GM21619 (cell line): ENCODE measurements at regions not wholly inside any gene's neighbourhood (a gene's known extent, or its start where the extent isn't known, plus 50 kb on each side); places are given as distances from the start of the nearest gene placed in this dataset.
"Not testable (repeated sequence)": the region's sequence is repeated elsewhere in the genome, so short reads cannot be mapped to it uniquely, and the experiment has no call there.

Experiments
- ATAC-seq: cut with Tn5 transposase; IDR thresholded peaks from one replicate; pipeline ENCODE4 v1.9.1; 2021; ENCODE audit not compliant: unreplicated experiment

DNA sequence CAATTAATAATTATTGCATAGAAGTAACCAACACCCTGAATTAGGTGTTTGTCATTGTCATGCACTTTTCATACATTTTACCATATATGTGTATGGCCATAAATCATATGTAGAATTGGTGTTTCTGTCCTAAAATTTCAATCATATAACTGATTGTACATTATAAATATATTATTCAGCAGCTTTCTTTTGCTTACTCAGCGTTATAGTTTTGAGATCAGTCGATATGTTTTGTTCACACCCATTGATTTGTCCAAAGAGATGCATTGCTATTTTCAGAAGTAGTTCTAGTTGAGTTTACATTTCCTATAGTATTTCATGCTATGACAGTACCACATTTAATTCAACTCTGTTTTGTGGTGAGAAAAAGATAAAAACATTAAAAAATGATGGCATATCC lies 50.5 kb upstream of the PARP4 start:
- no peak for ATAC-seq

DNA sequence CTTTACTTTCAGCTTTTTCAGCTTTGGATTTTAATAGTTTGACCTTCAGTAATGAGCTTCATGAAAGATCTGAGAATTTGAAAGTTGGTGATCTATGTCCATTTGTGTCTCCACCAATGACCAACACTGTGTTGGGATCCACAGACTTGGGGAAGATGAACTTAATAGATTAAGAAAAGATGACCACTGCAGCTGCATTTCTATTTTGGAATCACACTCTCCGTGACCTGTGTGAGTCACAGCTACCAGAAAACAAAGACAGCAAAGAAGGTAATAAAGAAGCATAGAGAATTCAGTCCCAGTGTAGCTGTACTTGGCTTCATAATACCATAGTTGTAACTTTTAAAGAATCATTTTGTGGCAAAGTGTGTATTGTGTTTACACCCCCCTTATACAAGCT lies 51.4 kb upstream of the PARP4 start:
- ATAC-seq: not testable (repeated sequence)

DNA sequence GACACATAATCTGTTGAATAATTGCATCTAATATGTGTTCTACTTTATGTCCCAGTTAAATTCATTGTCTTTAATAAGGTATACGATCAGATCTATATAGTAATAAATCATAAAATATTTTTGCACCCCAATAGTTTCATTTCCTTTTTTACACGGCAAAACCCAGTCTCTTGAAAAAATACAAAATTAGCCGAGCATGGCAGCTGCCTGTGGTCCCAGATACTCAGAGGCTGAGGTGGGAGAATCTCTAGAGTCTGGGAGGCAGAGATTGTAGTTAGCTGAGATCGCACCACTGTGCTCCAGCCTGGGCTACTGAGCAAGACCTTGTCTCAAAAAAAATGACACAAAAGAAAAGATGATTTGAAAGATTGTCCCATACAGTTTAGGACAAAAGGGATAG lies 52.3 kb upstream of the PARP4 start:
- no peak for ATAC-seq

DNA sequence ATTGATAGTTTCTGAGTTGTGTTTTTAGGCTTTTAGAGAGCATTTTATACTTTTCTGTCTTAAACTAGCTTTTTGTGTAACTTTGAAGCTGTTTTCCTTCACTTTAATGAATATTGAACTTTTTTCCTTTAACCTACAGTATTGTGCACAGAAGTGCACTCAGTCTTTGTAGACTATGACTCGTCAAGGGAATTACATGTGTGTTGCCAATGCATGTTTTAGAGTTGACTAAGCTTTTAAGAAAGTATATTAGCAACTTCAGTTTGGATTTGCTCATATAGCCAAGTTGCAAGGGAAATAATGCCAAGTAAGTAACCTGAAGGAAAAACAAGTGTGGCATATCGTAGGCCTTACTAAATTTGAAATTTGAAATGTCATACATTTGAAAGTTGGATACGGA lies 55.0 kb upstream of the PARP4 start:
- not testable (repeated sequence) for ATAC-seq

DNA sequence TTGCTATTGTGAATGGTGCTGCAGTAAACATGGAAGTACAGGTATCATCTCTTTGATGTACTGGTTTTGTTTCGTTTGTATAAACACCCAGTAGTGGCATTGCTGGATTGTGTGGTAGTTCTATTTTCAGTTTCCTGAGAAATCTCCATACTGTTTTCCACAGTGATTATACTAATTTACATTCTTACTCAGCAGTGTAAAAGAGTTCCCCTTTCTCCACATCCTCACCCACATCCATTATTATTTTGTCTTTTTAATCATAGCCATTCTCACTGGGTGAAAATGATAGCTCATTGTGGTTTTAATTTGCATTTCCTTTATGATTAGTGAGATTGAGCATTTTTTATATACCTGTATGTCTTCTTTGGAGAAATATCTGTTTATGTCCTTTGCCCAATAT lies 62.3 kb upstream of the PARP4 start:
- ATAC-seq: no peak

DNA sequence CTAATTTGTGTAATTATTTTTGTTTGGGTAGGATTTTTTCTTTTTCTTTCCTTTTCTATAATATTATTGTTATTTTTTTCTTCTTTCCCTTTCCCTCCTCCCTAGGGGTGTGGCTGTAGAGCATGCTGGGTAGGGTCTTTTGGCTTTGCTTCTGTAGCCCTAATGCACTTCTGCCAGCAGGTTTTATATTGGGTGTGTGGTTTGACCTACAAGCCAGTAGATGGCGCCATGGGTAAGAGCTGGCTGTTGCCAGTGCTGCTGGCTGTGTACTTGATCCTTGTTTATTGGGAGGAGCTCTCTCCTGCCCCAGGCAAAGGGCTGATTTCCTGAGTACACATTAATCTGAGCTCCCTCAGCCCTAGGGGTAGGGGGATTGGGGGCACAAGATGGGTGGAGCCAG lies 67.7 kb upstream of the PARP4 start:
- ATAC-seq: not testable (repeated sequence)

DNA sequence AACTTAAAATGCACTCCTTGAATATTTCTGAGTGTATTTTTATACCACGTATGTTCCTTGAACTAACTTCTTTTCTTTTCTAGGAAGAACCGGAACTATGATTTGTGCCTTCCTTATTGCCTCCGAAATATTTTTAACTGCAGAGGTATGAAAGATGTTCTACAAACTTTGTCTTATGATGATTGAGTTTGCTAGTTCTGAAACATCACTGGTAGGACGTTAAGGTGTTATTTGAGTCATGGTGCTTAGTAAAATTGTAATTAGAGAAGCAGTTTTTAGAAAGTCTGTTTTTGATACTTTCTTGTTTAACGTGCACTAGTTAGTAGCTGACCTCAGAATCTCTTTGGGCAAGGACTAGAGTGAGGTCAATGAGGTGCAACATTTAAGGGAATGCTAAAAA lies 69.0 kb upstream of the PARP4 start:
- ATAC-seq: not testable (repeated sequence)

DNA sequence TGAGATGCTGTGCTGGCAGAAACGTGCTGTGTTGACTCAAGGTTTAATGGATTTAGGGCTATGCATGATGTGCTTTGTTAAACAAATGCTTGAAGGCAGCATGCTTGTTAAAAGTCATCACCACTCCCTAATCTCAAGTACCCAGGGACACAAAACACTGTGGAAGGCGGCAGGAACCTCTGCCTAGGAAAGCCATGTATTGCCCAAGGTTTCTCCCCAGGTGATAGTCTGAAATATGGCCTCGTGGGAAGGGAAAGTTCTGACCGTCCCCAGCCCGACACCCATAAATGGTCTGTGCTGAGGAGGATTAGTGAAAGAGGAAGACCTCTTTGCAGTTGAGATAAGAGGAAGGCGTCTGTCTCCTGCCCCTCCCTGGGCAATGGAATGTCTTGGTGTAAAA lies 79.1 kb upstream of the PARP4 start:
- not testable (repeated sequence) for ATAC-seq

DNA sequence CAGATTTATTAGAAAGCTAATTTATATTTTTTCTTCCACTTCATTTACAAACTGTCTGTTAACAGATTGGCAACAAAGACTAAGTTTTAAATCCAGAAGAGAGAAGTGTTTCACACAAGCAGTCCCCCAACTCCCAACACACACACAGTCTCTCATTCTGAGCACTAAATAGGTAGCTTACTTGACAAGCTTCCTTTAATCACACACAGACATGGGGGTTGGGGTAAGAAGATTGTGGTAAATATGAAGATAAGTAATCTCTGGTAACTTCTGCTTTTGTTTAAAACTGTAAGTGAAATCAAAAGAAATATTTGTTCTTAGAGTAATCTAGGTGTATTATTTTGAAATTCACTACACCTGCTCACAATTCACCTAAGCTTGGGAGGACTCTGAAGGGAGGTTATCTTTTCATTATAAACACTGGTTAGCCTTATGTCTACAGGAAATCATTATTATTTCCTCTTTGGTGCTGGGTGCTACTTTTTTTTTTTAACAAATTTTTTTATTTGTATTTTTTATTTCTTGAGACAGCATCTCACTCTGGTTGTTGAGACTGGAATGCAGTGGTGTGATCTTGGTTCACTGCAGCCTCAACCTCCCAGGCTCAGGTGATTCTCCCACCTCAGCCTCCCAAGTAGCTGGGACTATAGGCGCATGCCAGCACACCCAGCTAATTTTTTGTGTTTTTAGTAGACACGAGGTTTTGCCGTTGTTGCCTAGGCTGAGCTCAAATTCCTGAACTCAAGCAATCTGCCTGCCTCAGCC lies 82.1 kb upstream of the ATP12A start:
- ATAC-seq: not testable (repeated sequence)

DNA sequence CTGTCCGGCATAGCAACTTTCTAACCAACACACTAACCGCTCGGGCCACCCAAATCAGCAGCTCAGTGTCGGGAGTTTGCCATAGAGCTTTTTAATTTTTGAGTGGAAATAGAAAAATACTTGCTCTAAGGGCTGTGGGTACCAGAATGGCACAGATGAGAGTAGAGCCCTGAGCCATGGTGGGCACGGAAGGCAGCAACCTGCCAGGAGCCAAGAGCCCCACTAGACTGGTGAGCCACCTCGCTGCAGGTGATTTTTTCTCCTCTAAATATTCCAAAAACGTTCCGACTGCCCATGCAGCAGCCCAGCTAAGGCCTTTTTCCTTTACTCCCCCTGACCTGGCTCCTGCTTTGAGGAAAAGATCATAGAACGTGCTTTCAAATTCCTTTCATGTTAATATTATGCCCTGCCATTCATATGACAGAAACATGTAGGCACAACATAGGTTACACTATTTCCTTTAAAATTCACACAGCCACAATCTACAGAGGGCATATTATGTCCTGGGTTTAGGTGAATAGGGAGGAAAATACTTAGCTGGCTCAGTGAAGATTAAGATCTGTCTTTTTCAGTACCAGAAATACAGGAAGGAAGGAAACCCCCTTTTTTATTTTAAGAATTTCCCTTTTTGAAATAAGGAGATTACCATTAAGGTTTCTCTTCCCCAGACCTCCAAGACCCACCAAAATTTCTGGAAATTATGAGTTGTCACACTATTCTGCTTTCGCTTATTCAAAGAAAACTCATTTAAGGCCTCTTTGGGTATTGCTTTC lies 81.0 kb upstream of the ATP12A start:
- ATAC-seq: not testable (repeated sequence)

DNA sequence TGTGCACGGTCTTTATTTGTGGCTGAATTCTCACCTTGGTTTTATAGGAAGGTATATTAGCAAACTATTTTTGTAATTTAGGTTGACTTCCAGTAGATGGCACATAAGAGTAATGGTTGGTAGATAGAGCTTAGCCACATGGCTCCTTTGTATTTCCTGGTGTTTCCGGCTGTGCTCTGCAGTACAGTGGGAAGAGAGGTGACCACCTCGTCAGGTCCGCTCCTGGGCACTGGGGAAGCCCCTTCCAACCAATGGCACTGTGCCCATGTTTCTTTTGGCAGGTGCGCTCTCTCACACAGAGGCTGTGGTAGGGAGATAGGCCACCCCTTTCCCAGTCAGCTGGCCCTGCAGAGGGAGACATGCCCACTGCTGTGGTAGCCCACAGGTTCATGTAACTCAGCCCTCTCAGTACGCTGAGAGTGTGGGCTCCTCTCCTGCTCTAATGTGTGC lies 74.3 kb upstream of the ATP12A start:
- ATAC-seq: no peak

DNA sequence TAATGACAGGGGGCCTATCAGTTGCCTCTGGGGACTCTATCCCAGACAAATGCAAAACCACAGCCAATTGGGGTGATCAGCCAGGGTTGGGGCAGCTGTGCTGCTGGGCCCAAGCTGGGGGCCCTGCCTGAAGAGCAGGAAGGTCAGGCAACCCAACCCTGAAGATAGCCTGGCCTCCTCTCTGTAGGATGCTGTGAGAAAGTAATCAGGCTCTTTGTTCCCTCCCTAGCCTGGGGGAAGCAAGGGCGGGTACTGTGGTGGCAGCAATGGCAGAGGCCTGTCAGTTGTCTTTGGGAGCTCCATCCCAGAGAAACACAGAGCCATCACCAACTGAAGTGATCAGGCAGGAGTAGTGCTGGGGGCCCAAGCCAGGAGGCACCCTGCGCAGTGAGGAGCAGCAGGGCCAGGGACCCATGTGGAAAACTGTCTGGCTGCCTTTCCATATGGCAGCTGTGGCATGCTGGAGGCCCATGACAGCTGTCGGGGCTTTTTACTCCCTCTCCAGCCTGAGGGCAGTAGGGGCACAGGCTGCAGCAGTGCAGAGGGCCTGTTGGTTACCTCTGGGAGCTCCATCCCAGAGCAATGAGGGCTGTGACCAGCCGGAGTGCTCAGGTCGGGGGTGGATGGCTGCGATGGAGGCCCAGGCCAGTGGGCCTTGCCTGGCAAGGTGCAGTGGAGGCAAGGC lies 73.6 kb upstream of the ATP12A start:
- ATAC-seq: no peak

DNA sequence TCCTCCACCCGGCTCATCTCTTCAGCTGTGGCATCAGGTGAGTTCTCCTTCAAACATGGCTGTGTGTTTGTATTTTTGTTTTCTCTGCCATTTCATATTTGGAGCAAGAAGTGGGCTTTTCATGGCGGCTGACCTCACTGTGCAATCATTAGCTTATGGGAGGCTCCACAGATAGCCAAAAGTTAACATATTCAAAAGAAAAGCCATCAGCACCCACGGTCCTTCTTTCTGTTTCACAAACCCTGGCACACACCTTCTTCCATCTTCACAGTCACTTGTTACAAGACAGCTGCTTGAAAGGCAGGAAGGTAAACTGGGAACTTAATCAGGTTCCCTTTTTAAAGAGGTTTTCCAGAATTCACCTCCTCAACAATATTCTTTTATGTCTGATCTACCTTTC lies 69.3 kb upstream of the ATP12A start:
- no peak for ATAC-seq

DNA sequence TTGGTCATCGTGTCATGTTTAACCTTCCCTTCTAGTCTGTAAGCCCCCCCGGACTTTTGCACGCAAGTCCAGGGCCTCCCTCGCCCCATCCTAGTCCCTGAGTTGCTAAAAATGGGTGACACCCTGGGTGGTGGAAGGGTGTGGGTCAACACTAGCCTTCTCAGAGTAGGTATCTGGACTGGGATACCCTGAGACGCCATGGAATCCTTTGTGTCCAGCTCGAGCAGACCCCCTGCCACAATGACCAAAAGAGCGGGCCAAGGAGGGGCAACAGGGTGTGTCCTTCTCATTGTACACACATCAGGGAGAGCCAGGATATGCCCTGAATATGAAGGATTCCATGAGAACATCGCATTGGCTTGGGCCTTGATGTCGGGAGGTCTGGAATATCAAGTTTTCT lies 67.5 kb upstream of the ATP12A start:
- no peak for ATAC-seq

DNA sequence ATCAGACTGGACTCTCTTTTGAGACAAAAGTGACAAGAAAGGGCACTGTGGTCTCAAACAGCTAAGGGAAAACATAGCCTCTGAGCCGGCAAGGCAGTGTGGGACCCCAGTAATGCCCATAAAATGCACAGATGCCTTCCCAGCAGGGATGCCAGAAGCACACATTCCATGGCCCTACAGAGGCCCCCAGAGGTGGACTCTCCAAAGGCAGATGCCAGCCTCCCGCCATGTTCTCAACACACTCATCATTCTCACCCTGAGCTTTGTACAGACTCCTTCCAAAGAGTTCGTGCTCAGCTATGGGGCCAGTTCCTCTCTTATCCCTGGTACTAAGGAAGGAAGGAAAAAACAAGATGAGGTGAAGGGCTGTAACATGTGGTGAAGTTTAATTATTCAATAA lies 67.1 kb upstream of the ATP12A start:
- ATAC-seq: no peak

DNA sequence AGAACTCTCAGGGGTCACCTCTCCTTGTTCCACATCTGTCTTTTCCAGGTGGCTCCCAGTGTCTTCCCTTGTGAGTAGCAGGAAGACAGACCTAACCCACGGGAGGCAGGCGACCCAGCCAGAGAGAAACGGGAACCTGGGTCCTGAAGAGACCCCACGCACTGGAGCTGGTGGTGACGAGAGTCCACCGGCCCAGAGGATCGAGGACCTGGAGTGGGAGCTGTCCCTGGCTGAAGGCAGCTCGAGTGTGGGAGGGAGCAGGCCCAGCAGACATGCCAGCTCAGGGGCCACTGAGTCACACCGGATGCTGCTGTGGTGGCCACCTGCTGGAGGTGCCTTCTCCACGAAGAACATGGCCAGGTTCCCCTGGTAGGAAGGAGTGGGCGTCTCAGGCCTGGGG lies 66.5 kb upstream of the ATP12A start:
- no peak for ATAC-seq

DNA sequence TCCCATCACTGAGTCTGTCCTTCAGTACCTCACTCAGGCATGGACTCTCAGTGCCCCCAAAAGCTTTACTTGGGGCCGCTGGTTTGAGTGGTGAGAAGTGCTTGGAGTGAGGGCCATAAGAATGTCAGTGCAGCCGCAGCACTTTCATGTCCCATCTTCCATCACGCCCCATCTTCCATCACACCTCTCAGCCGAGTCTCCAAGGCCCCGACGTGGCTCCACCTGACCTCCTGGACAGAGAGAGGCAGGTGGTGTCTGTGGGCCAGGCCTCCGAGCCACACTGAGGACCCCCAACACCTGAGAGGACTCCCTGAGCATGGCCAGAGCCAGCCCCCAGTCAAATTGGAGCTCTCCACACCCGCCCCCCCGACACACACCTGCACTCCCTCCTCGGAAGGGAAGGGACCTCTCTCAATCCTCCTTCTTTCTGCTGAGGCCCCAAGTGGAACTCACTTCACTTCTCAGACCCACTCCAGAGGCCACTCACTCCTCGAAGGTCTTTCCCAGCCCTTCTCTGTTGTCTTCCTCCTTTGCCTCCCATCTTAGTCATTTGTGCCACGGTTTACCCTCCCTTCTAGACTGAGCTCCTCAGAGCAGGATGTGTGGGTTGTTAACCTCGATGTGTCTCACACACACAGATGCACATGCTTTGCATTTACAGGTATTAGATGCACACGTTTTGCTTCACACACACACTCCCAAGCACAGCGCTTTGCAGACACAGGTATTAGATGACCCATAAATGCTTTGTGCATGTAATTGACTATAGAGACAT lies 65.7 kb upstream of the ATP12A start:
- no peak for ATAC-seq

DNA sequence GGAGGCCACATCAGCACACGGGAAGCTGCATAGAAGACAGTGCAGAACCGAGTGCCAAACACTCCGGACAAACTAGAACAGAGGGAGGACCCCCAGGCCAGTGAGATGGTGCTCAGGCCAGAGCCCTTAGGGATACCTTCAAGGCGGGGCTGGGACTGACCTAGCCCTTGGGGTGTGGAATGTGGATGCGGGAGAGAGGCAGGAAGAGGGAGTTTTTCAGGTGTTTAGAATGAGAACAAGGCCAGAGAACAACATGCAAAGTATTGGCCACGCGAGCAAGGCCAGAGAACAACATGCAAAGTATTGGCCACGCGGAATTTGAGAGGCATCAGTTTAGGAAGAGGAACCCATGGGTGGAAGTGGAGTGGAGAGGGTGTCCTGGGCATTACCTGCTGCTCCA lies 65.1 kb upstream of the ATP12A start:
- no peak for ATAC-seq

DNA sequence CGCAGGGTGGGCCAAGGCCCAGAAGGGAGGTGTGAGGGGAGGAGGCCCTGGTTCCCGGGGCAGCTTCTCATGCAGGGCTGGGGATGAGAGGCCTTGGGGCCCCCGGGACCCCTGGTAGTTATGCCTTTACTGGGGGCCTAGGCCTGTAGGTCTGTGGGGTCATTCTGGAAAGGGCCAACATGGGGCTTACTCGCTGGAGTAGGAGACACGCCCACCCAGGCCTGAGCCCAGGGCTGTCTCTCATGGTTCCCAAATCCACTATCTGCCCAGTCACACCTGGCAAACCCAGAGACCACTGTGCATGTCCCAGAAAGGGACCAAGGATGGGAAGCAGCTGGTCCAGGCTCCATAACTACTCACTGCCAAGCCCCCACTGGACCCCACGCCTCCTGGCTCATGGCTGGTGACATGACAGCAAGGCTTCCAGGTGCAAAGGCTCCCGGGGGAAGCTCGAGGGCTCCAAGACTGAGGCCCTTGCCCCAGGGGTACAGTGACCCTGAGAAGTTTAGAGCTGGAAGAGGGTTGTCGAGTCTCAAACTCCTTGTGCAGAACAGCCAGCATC lies 64.2 kb upstream of the ATP12A start:
- ATAC-seq: no peak

DNA sequence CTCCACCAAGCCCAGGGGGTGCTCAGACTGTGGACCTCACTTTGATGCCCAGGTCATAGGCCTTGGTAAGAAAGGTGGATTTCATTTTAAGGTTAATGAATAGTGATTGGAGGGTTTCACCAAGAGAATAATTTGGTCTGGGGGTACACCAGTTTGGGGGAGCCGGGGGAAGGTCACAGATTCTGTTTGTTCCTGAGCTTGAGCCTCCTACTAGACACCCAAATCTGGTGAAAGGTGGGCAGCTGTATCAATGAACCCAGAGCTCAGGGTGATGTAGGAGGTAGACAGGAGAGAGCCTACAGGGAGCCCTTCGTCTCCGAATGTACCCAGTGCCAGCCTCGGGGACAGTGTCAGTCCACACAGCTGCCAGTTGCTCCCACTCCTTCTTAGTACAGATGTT lies 63.7 kb upstream of the ATP12A start:
- ATAC-seq: no peak
